ENCODE measurements at regions not wholly inside any gene's neighbourhood (a gene's known extent, or its start where the extent isn't known, plus 50 kb on each side); places are given as distances from the start of the nearest gene placed in this dataset.

GRCh38 chr21:35168735-35169134, 119.6 kb upstream of the RUNX1 start:
- intact Hi-C loops (cut with DNase I; ENCODE audit: low total_unique reads): no loop called here
- DNase-seq: no peak
- Histone ChIP-seq H3K4me3 (no peak overlapping the region), H3K27ac (no peak overlapping the region), H3K9me3 (peaks cover 0 to 8% (median 2%) of the 10 kb centered on the region in 8 donors), H3K36me3 (no peaks in the 10 kb centered on the region), H3K27me3 (replicated peaks in 1 of 7) (no peaks in the 10 kb centered on the region), H3K4me1 (peaks cover 0 to 17% (median 7%) of the 10 kb centered on the region in 6 donors)
- TF ChIP-seq POLR2AphosphoS5 (IDR thresholded peaks at IDR 0.05) (no peak), POLR2A (IDR thresholded peaks at IDR 0.05) (no peak), CTCF (IDR thresholded peaks at IDR 0.05 in 8 of 11, conservative IDR thresholded peaks at IDR 0.05 in 3 of 11) (no peak)
- WGBS, 5 donors: 76 to 84% (median 77%) methylated on average over 4 of the region's 4 CpGs

- Histone ChIP-seq H3K4me3 (no peak overlapping the region), H3K9me3 (peaks cover 0 to 8% (median 2%) of the 10 kb centered on the region in 8 donors), H3K27ac (no peak overlapping the region), H3K27me3 (replicated peaks in 1 of 7) (no peaks in the 10 kb centered on the region), H3K4me1 (peaks cover 0 to under 1% (median 0%) of the 10 kb centered on the region in 6 donors), H3K36me3 (no peaks in the 10 kb centered on the region)
- TF ChIP-seq POLR2AphosphoS5 (IDR thresholded peaks at IDR 0.05) (no peak), POLR2A (IDR thresholded peaks at IDR 0.05) (no peak), CTCF (IDR thresholded peaks at IDR 0.05 in 8 of 11, conservative IDR thresholded peaks at IDR 0.05 in 3 of 11) (no peak)
- WGBS, 5 donors: 77 to 90% (median 86%) methylated on average over 3 of the region's 3 CpGs
- intact Hi-C loops (cut with DNase I; ENCODE audit: low total_unique reads): no loop called here
- DNase-seq: no peak
These were observed 115.9 kb upstream of the RUNX1 start for GRCh38 chr21:35164971-35165483.

DNA sequence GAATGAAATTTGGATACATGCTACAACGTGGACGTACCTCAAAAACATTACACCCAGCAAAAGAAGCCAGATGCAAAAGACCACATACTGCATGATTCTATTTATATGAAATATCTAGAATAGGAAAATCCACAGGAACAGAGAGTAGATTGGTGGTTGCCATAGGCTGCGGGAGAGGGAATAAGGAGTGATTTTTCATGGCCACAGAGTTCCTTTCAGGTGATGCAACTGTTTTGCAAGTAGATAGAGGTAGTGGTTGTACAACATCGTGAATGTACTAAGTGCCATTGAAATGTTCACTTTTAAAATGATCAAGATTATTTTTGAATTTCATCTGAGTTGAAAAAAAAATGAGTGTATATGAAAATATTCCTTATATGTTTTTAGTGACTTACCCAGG, 115.3 kb upstream of the RUNX1 start:
- Histone ChIP-seq H3K9me3 (peaks cover 0 to 8% (median 2%) of the 10 kb centered on the region in 8 donors), H3K27me3 (replicated peaks in 1 of 7) (no peaks in the 10 kb centered on the region), H3K27ac (no peak overlapping the region), H3K36me3 (no peaks in the 10 kb centered on the region), H3K4me1 (no peaks in the 10 kb centered on the region), H3K4me3 (no peak overlapping the region)
- intact Hi-C loops (cut with DNase I; ENCODE audit: low total_unique reads): no loop called here
- TF ChIP-seq POLR2AphosphoS5 (IDR thresholded peaks at IDR 0.05): no peak
- no peak for TF ChIP-seq POLR2A (IDR thresholded peaks at IDR 0.05)
- no peak for TF ChIP-seq CTCF (IDR thresholded peaks at IDR 0.05 in 8 of 11, conservative IDR thresholded peaks at IDR 0.05 in 3 of 11)
- WGBS, 5 donors: 88 to 95% (median 90%) methylated on average over 4 of the region's 4 CpGs
- DNase-seq: no peak

DNA sequence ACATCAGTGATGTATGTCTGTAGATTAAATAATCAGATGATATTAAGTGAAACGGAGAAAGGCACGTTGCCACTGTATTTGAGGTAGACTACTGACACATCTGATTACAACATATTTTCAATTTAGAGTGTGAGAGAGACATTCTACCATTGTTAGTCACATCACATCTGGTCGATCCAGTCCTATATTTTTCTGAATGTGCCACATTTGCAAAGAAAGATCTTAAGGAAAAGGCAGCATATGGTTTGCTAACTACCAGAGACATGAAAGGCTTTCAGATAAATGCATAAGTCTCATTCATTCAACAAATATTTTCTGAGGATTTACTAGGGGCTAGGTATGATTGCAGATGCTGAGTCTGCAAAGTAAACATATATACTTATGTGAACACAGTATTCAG, 114.3 kb upstream of the RUNX1 start:
- 73 to 92% (median 86%) methylated on average over 3 of the region's 3 CpGs for WGBS, 5 donors
- intact Hi-C loops (cut with DNase I; ENCODE audit: low total_unique reads): no loop called here

More for the DNA sequence above, 114.3 kb upstream of the RUNX1 start:
- Histone ChIP-seq H3K27ac (no peak overlapping the region), H3K4me3 (no peak overlapping the region), H3K9me3 (peaks cover 0 to 10% (median 2%) of the 10 kb centered on the region in 8 donors), H3K4me1 (no peaks in the 10 kb centered on the region), H3K27me3 (replicated peaks in 1 of 7) (no peaks in the 10 kb centered on the region), H3K36me3 (no peaks in the 10 kb centered on the region)
- TF ChIP-seq CTCF (IDR thresholded peaks at IDR 0.05 in 8 of 11, conservative IDR thresholded peaks at IDR 0.05 in 3 of 11) (no peak), POLR2A (IDR thresholded peaks at IDR 0.05) (no peak), POLR2AphosphoS5 (IDR thresholded peaks at IDR 0.05) (no peak)
- DNase-seq: no peak

Data from spleen (tissue), 11 donors.